Activated CD4-positive, alpha-beta T cell treated with anti-CD3 and anti-CD28 coated beads for 36 hours (primary cell): ENCODE measurements at regions not wholly inside any gene's neighbourhood (a gene's known extent, or its start where the extent isn't known, plus 50 kb on each side); places are given as distances from the start of the nearest gene placed in this dataset.

ENCODE experiments used
- ATAC-seq: fragments of 200-7000 bp; cut with Tn5 transposase; one replicate; pipeline ENCODE4 v1.10.0; 2021; ENCODE audit warnings: mild to moderate bottlenecking, moderate library complexity
- CTCF ChIA-PET: fragments of 350-600 bp; sonication (Branson Sonifier 250); formaldehyde crosslinking; loops from one replicate; lab custom pipeline; 2021; ENCODE audit warnings: antibody characterized with exemption; lab: Charles Lee
- POLR2A ChIA-PET: fragments of 350-600 bp; sonication (Branson Sonifier 250); formaldehyde crosslinking; loops from one replicate; lab custom pipeline; 2021; ENCODE audit warnings: antibody characterized with exemption, inconsistent platforms; lab: Charles Lee
- DNase-seq: peaks from one replicate; pipeline ENCODE4 v3.0.0-alpha.2; 2020
- H3K27ac Mint-ChIP-seq: one replicate; pipeline ENCODE4 v1.8.0; 2021; ENCODE audit warnings: mixed read lengths
- H3K27me3 Mint-ChIP-seq: one replicate; pipeline ENCODE4 v1.8.0; 2021; ENCODE audit warnings: mixed read lengths
- H3K36me3 Mint-ChIP-seq: one replicate; pipeline ENCODE4 v1.8.0; 2021; ENCODE audit warnings: low read depth, mixed read lengths
- H3K4me1 Mint-ChIP-seq: one replicate; pipeline ENCODE4 v1.8.0; 2021; ENCODE audit warnings: mixed read lengths
- H3K4me3 Mint-ChIP-seq: one replicate; pipeline ENCODE4 v1.8.0; 2021; ENCODE audit warnings: mild to moderate bottlenecking, moderate library complexity, mixed read lengths
- H3K9me3 Mint-ChIP-seq: one replicate; pipeline ENCODE4 v1.8.0; 2021; ENCODE audit warnings: low read depth, mixed read lengths
- intact Hi-C, 2 experiments: fragments of 100-400 bp; cut with DNase I in 1 of 2; cut with micrococcal nuclease in 1 of 2; formaldehyde crosslinking; loops; one replicate each; pipeline versions ENCODE4 v1.14.2 to v1.15.1; 2022 to 2024; cut with DNase I, micrococcal nuclease

- Mint-ChIP-seq H3K36me3 (no peaks in the 10 kb centered on the region), H3K27ac (no peak overlapping the region), H3K4me3 (no peak overlapping the region), H3K4me1 (no peaks in the 10 kb centered on the region), H3K9me3 (no peaks in the 10 kb centered on the region), H3K27me3 (no peaks in the 10 kb centered on the region)
- ChIA-PET POLR2A (interaction anchor here (0.5 kb wide), 1 partner anchor 18 kb away, joined by 4 read pairs; no protein-coding TSS in a partner anchor), CTCF (no interaction called here)
- intact Hi-C loops, result loop anchor here in 1 of 2 experiments (5.0 kb wide), 1 partner anchor 1736 kb away; no protein-coding TSS in a partner anchor
- DNase-seq, result no peak
- no peak for ATAC-seq
These were observed 66.1 kb upstream of the PROX1 start for GRCh38 chr1:213921712-213922111.

GRCh38 chr1:213925531-213926182, 62.1 kb upstream of the PROX1 start:
- ATAC-seq (no peak), DNase-seq (no peak)
- no peaks in the 10 kb centered on the region for H3K36me3 Mint-ChIP-seq
- no peaks in the 10 kb centered on the region for H3K27me3 Mint-ChIP-seq
- no peaks in the 10 kb centered on the region for H3K9me3 Mint-ChIP-seq
- no peaks in the 10 kb centered on the region for H3K4me1 Mint-ChIP-seq
- H3K27ac Mint-ChIP-seq, result no peak overlapping the region
- intact Hi-C loops, result no loop called here
- H3K4me3 Mint-ChIP-seq, result no peak overlapping the region
- ChIA-PET POLR2A (no interaction called here), CTCF (no interaction called here)

- no peak for DNase-seq
- Mint-ChIP-seq H3K36me3 (no peaks in the 10 kb centered on the region), H3K27me3 (no peaks in the 10 kb centered on the region), H3K4me3 (no peak overlapping the region), H3K9me3 (no peaks in the 10 kb centered on the region), H3K27ac (no peak overlapping the region), H3K4me1 (no peaks in the 10 kb centered on the region)
- ChIA-PET CTCF (no interaction called here), POLR2A (no interaction called here)
- no peak for ATAC-seq
- intact Hi-C loops, result no loop called here
These were observed 59.9 kb upstream of the PROX1 start for GRCh38 chr1:213927846-213928245.

GRCh38 chr1:213929398-213929797, 58.4 kb upstream of the PROX1 start:
- Mint-ChIP-seq H3K27me3 (no peaks in the 10 kb centered on the region), H3K36me3 (no peaks in the 10 kb centered on the region), H3K27ac (no peak overlapping the region), H3K4me1 (no peaks in the 10 kb centered on the region), H3K9me3 (peaks cover 2% of the 10 kb centered on the region), H3K4me3 (no peak overlapping the region)
- CTCF ChIA-PET, result no interaction called here
- ATAC-seq (no peak), DNase-seq (no peak)
- intact Hi-C loops, result no loop called here
- POLR2A ChIA-PET, result no interaction called here

- Mint-ChIP-seq H3K27me3 (no peaks in the 10 kb centered on the region), H3K4me1 (no peaks in the 10 kb centered on the region), H3K4me3 (no peak overlapping the region), H3K9me3 (peaks cover 2% of the 10 kb centered on the region), H3K36me3 (no peaks in the 10 kb centered on the region), H3K27ac (no peak overlapping the region)
- no peak for DNase-seq
- no peak for ATAC-seq
- POLR2A ChIA-PET, result interaction anchor here (0.6 kb wide), 1 partner anchor 275 kb away, joined by 3 read pairs; no protein-coding TSS in a partner anchor
- intact Hi-C loops, result no loop called here
- CTCF ChIA-PET, result interaction anchor here (0.7 kb wide), 1 partner anchor 680 kb away, joined by 5 read pairs; no protein-coding TSS in a partner anchor
These were observed 55.9 kb upstream of the PROX1 start for GRCh38 chr1:213931836-213932235.

- H3K36me3 Mint-ChIP-seq, result no peaks in the 10 kb centered on the region
- ChIA-PET CTCF (no interaction called here), POLR2A (no interaction called here)
- H3K27ac Mint-ChIP-seq, result no peak overlapping the region
- H3K4me1 Mint-ChIP-seq, result no peaks in the 10 kb centered on the region
- no peaks in the 10 kb centered on the region for H3K27me3 Mint-ChIP-seq
- peaks cover 2% of the 10 kb centered on the region for H3K9me3 Mint-ChIP-seq
- DNase-seq (no peak), ATAC-seq (no peak)
- no peak overlapping the region for H3K4me3 Mint-ChIP-seq
- intact Hi-C loops, result no loop called here
These were observed 54.4 kb upstream of the PROX1 start for GRCh38 chr1:213933336-213933735.

- Mint-ChIP-seq H3K36me3 (no peaks in the 10 kb centered on the region), H3K27me3 (no peaks in the 10 kb centered on the region)
- ATAC-seq, result no peak
These were observed 53.1 kb upstream of the PROX1 start for GRCh38 chr1:213934649-213935048.

GRCh38 chr1:213936571-213936970, 51.2 kb upstream of the PROX1 start:
- no peaks in the 10 kb centered on the region for H3K36me3 Mint-ChIP-seq
- ChIA-PET POLR2A (no interaction called here), CTCF (no interaction called here)
- DNase-seq (no peak), ATAC-seq (no peak)
- no peaks in the 10 kb centered on the region for H3K4me1 Mint-ChIP-seq
- no peaks in the 10 kb centered on the region for H3K27me3 Mint-ChIP-seq
- H3K27ac Mint-ChIP-seq, result no peak overlapping the region
- peaks cover 2% of the 10 kb centered on the region for H3K9me3 Mint-ChIP-seq
- intact Hi-C loops, result no loop called here
- no peak overlapping the region for H3K4me3 Mint-ChIP-seq

More at GRCh38 chr1:213934649-213935048, 53.1 kb upstream of the PROX1 start:
- intact Hi-C loops, result no loop called here
- Mint-ChIP-seq H3K4me3 (no peak overlapping the region), H3K9me3 (peaks cover 2% of the 10 kb centered on the region), H3K27ac (no peak overlapping the region), H3K4me1 (no peaks in the 10 kb centered on the region)
- no peak for DNase-seq
- ChIA-PET POLR2A (no interaction called here), CTCF (no interaction called here)
